ENCODE measurements at regions not wholly inside any gene's neighbourhood (a gene's known extent, or its start where the extent isn't known, plus 50 kb on each side); places are given as distances from the start of the nearest gene placed in this dataset. TPM values are rescaled to one million over a fixed set of nuclear protein-coding genes. Genes with fewer than 3 reads are reported as not detected.

Small RNA genes lying in the stretch of these regions (small RNA-seq; reads per million reads assigned to genes)
- gene AL355298.1 (ENCODE audit: insufficient read depth): not detected
